Erythroblast (primary cell): ENCODE measurements at regions not wholly inside any gene's neighbourhood (a gene's known extent, or its start where the extent isn't known, plus 50 kb on each side); places are given as distances from the start of the nearest gene placed in this dataset.

ENCODE experiments used
- GATA1 ChIP-seq: IDR thresholded peaks from 2 replicates; pipeline ENCODE4 v1.6.1; 2011; ENCODE audit warnings: low read depth, mild to moderate bottlenecking, control low read depth, low read length, moderate library complexity
- POLR2A ChIP-seq: IDR thresholded peaks from 2 replicates; pipeline ENCODE4 v1.6.1; 2011; ENCODE audit warnings: mild to moderate bottlenecking, low read length

- TF ChIP-seq POLR2A = no peak
- no peak for TF ChIP-seq GATA1
Measured at GRCh38 chrX:39170464-39170863, 369.2 kb downstream of the MID1IP1 start.
